Neural cell (in vitro differentiated cells): ENCODE measurements at regions not wholly inside any gene's neighbourhood (a gene's known extent, or its start where the extent isn't known, plus 50 kb on each side); places are given as distances from the start of the nearest gene placed in this dataset.

ENCODE experiments used
- EP300 ChIP-seq: fragments of 450-650 bp; conservative IDR thresholded peaks from 2 replicates; pipeline ENCODE4 v1.6.1; 2014; ENCODE audit warnings: antibody characterized with exemption, mild to moderate bottlenecking, moderate library complexity; ENCODE audit not compliant: poor library complexity, severe bottlenecking
- EZH2 ChIP-seq: fragments of 200-600, 300-800 bp; shearing (Covaris generic), sonication (generic); IDR thresholded peaks from 2 replicates; pipeline ENCODE4 v1.6.1; 2014; ENCODE audit warnings: antibody characterized with exemption, low read length, borderline replicate concordance, mild to moderate bottlenecking; ENCODE audit not compliant: insufficient read depth, poor library complexity, severe bottlenecking
- TF ChIP-seq, protein P1 (sequence below): fragments of 450-650 bp; IDR thresholded peaks from 2 replicates; pipeline ENCODE4 v1.5.1; 2014; ENCODE audit warnings: antibody characterized with exemption, mild to moderate bottlenecking, moderate library complexity; ENCODE audit not compliant: poor library complexity, severe bottlenecking

DNA sequence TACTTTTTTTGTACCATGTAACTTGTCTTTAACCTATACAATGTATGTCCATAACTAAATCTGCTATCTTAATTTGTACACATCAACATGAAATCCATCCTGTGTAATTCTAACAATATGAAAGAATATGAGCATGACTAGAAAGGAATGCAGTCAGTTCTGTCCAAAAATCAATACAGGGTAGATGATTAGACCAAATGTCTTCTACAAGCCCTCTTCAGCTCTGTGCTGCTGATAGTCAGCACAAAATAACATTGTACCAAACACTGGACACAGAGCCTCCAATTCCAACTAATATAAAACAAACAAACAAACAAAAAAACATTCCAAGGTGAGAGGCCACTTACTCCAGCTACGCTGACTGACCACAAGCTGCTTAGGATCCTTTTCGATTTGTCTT, 301.4 kb upstream of the IRAK1BP1 start:
- TF ChIP-seq, protein P1, sequence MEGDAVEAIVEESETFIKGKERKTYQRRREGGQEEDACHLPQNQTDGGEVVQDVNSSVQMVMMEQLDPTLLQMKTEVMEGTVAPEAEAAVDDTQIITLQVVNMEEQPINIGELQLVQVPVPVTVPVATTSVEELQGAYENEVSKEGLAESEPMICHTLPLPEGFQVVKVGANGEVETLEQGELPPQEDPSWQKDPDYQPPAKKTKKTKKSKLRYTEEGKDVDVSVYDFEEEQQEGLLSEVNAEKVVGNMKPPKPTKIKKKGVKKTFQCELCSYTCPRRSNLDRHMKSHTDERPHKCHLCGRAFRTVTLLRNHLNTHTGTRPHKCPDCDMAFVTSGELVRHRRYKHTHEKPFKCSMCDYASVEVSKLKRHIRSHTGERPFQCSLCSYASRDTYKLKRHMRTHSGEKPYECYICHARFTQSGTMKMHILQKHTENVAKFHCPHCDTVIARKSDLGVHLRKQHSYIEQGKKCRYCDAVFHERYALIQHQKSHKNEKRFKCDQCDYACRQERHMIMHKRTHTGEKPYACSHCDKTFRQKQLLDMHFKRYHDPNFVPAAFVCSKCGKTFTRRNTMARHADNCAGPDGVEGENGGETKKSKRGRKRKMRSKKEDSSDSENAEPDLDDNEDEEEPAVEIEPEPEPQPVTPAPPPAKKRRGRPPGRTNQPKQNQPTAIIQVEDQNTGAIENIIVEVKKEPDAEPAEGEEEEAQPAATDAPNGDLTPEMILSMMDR = no peak
- no peak for TF ChIP-seq EP300
- TF ChIP-seq EZH2 = no peak
